ENCODE measurements at regions not wholly inside any gene's neighbourhood (a gene's known extent, or its start where the extent isn't known, plus 50 kb on each side); places are given as distances from the start of the nearest gene placed in this dataset.

DNA sequence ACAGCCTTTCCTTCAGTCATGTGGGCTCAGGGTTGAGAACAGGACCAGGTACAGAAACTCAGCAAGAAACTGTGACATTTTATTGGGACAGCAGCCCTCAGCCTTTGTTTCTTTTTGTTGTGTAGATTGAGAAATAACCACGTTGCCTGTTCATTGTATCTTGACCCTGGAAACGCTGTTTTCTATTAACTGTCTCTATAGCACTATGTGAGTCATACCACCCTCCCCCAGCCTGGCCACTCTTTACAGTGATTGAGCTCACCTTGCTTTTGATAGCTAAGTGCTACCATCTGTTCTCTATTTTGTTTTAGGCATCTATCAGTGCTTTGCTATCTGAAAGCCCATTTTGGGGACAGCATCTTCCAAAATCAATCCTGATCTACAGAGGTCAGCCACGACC lies 127.9 kb downstream of the CD47 start:
- no peak for DNase-seq (ENCODE audit: low read depth)
- H3K4me3 ChIP-seq (ENCODE audit: low read depth, low read length), result no peak overlapping the region
- in situ Hi-C loops (cut with HindIII; ENCODE audit: low sequenced_read_pairs), result no loop called here
- TF ChIP-seq, protein P1, sequence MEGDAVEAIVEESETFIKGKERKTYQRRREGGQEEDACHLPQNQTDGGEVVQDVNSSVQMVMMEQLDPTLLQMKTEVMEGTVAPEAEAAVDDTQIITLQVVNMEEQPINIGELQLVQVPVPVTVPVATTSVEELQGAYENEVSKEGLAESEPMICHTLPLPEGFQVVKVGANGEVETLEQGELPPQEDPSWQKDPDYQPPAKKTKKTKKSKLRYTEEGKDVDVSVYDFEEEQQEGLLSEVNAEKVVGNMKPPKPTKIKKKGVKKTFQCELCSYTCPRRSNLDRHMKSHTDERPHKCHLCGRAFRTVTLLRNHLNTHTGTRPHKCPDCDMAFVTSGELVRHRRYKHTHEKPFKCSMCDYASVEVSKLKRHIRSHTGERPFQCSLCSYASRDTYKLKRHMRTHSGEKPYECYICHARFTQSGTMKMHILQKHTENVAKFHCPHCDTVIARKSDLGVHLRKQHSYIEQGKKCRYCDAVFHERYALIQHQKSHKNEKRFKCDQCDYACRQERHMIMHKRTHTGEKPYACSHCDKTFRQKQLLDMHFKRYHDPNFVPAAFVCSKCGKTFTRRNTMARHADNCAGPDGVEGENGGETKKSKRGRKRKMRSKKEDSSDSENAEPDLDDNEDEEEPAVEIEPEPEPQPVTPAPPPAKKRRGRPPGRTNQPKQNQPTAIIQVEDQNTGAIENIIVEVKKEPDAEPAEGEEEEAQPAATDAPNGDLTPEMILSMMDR (IDR thresholded peaks at IDR 0.05; ENCODE audit: low read depth, low read length, missing control alignments), result no peak

- TF ChIP-seq, protein P1 (IDR thresholded peaks at IDR 0.05; ENCODE audit: low read depth, low read length, missing control alignments), result no peak
- no peak overlapping the region for H3K4me3 ChIP-seq (ENCODE audit: low read depth, low read length)
- no peak for DNase-seq (ENCODE audit: low read depth)
- in situ Hi-C loops (cut with HindIII; ENCODE audit: low sequenced_read_pairs), result no loop called here
Observed at GRCh38 chr3:107962037-107962436, 128.8 kb downstream of the CD47 start.

GRCh38 chr3:107959550-107960154 lies 131.2 kb downstream of the CD47 start:
- DNase-seq (ENCODE audit: low read depth), result no peak
- in situ Hi-C loops (cut with HindIII; ENCODE audit: low sequenced_read_pairs), result no loop called here
- no peak overlapping the region for H3K4me3 ChIP-seq (ENCODE audit: low read depth, low read length)
- TF ChIP-seq, protein P1 (IDR thresholded peaks at IDR 0.05; ENCODE audit: low read depth, low read length, missing control alignments), result no peak

DNA sequence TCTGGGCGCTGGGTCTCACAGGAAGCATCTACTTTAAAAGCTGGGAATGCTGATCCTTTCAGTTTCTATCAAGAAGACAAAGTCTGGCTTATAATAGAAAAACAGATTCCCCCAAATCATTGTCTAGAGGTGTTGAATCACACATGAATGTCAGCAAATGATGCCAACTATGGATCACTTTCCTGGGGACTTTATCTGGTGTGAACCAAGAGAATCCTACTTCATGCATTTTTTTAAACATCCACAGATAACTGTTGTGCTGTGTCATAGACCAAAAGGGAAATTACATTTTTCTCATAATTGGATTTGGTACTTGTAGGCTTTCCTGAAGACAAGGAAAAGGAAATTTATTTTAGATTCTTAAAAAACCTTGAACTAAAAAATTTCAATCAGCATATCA lies 132.7 kb downstream of the CD47 start:
- TF ChIP-seq, protein P1 (IDR thresholded peaks at IDR 0.05; ENCODE audit: low read depth, low read length, missing control alignments), result no peak
- in situ Hi-C loops (cut with HindIII; ENCODE audit: low sequenced_read_pairs), result no loop called here
- no peak overlapping the region for H3K4me3 ChIP-seq (ENCODE audit: low read depth, low read length)
- no peak for DNase-seq (ENCODE audit: low read depth)

- in situ Hi-C loops (cut with HindIII; ENCODE audit: low sequenced_read_pairs), result no loop called here
- no peak overlapping the region for H3K4me3 ChIP-seq (ENCODE audit: low read depth, low read length)
- TF ChIP-seq, protein P1 (IDR thresholded peaks at IDR 0.05; ENCODE audit: low read depth, low read length, missing control alignments), result no peak
- DNase-seq (ENCODE audit: low read depth), result no peak
Observed at GRCh38 chr3:107956991-107957900, 133.6 kb downstream of the CD47 start.

- TF ChIP-seq, protein P1 (IDR thresholded peaks at IDR 0.05; ENCODE audit: low read depth, low read length, missing control alignments), result no peak
- H3K4me3 ChIP-seq (ENCODE audit: low read depth, low read length), result no peak overlapping the region
- DNase-seq (ENCODE audit: low read depth), result no peak
- in situ Hi-C loops (cut with HindIII; ENCODE audit: low sequenced_read_pairs), result no loop called here
Observed at GRCh38 chr3:107954845-107955244, 136.0 kb downstream of the CD47 start.

Measured in astrocyte of the cerebellum (primary cell).